ENCODE measurements at regions not wholly inside any gene's neighbourhood (a gene's known extent, or its start where the extent isn't known, plus 50 kb on each side); places are given as distances from the start of the nearest gene placed in this dataset.
A peak's percentile ranks its signal among the peaks of the same experiment; 100 is the strongest.
"Not testable (repeated sequence)": the region's sequence is repeated elsewhere in the genome, so short reads cannot be mapped to it uniquely, and the experiment has no call there.

DNA sequence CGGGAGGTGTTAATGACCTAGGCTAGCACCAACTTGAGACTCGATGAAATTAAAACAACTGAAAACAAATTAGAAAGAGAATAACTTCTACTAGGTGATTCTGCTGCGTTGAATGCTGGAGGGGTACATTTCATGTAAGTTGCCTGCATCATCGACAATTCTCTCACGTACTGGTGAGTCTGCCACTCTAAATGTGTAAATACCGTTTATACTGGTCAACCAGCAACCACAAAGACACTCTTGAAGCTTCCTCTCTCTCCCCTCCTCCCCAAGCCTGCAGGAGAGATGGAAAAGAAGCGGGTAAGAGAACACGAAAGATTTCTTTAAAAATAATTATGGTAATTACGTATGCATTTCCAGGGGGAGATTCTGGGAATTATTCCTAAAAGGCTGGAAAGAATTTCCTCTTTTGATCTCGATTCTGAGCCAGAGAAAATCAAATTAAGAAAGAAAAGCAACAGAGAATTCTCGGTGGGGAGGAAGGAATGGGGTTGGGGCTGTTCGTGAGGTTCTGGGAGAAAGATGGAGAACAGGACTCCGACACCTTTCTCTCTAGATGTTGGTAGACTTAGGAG lies 68.6 kb upstream of the MRTFB start:
- no peak for DNase-seq (ENCODE audit: low read depth)

DNA sequence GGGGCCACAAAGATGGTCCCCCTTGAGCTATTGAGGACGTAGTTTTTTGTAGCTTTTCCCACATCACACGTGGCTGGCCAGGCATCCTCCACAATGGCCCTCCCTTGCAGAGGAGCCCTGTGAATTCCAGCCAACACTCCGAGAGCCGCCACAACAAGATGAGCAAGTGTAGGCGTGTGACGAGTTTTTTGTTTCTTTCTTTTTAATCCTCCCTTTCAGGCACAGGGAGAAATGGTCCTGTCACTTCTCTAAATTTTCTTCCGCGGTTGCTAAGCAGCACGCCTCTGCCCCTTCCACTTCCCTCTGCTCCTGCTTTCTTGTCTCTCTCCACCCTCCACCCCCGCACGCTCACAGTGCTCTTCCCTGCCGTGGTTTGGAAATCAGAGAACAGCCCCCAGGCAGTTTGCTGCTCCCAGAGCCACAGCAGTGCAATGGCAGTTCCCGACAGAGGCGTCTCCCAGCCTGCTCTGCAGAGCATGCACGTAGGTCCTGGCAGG lies 68.0 kb upstream of the MRTFB start:
- DNase-seq (ENCODE audit: low read depth) = no peak

DNA sequence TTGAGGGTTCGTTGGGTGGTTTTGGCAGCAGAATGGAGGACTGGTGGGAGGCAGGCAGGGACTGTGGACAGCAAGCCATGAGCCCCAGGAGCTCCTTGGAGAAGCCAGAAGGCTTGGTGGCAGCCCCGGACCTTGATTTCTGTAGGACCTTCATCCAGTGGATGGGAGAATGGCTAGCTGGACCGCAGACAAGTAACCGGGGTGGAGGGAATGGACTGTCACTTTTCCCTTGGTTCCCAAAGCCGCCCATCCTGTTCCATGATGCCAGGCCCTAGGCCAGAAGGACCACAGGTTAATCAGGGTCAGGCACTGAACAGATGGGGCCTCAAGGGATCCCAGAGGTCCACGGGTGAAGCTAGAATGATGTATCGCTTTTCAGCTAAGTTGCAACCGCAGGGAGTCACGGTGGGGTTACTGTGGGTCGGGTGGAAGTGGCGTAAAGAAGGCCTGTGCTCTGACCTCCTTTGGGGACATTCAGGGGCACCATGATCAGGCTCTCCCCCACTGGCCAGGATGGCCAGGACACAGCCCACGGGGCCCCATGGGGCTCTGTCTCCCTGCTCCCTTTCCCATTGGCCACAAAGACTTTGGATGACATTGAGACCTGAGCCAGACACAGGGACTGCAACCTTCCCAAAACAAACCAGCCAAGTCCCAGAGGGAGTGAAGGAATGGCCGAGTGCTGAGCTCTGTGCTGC lies 66.9 kb upstream of the MRTFB start:
- no peak for DNase-seq (ENCODE audit: low read depth)

DNA sequence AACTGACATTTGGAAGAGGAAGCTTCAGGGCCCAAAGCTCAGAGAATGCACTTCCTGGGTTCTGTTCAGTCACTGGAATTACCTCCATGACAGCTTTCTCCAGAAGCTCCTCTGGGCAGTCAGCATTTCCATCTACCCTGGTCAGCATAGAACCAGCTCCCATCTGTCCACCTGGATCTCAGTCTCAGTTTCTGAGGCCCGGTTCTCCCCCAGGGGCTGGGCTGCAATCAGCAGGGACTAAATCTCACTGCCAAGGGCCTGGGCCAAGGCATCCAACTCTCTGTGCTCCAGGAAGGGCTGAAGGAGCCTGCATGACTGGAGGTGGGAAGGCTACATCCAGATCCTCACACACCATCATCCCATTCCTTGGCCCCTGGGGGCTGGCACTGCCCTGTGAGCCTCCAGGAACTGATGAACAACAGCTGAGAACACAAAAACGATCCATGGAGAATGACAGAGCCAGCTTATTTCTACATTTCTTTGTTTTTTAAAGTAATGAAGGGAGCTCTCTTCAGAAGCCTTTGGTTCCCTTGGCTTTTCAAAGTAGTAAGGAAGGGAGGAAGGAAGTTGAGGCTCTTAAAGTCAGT lies 66.3 kb upstream of the MRTFB start:
- DNase-seq (ENCODE audit: low read depth) = no peak

DNA sequence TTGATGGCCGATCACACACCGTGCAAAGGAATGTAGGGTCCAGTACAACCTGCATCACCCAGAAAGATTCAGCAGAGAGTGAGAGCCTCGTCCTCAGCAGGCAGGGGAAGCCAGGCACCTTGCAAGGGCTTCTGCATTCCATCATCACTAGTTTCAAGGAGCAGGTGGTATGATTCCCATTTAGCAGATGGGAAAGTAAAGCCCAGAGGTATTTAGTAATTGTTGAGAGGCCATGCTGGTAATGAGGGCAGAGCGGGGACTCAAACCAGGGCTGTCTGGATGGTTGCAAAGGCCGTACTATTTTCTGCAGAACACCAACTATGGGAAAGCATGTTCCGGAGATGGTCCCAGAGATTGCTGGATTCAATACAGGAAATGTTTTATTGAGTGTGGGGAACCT lies 65.8 kb upstream of the MRTFB start:
- DNase-seq (ENCODE audit: low read depth) = no peak

DNA sequence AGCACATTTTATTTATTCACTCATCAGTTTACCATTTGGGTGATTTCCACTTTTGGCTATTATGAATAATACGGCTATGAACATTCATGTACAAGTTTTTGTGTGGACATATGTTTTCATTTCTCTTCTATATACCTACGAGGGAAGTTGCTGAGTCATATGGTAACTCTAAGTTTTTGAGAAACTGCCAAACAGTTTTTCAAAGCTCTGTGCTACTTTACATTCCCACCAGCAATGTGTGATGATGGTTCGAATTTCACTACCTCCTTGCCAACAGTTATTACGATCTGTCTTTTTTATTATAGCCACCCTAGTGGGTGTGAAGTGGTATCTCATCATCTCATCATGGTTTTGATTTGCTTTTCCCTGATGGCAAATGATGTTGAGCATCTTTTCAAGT lies 63.7 kb upstream of the MRTFB start:
- DNase-seq (ENCODE audit: low read depth) = peak; percentile 68

DNA sequence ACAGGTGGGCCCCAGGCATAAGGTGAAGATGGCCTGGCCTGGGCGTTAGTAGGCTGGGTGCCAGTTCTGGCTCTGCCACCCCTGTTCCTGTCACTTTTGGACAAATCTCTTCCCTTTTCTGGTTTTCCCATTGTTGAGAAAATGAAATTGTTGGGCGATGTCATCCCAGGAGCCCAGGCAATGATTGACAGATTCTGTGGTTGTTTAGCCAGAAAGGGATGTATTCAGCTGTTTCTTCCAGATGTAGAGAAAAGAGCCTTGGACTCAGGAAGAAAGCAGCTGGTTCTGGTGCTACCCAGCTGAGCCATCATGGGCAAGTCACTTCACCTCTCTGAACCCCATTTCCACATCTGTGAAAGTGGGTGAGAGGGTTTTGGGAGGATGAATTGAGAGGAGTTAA lies 60.1 kb upstream of the MRTFB start:
- DNase-seq (ENCODE audit: low read depth) = no peak

DNA sequence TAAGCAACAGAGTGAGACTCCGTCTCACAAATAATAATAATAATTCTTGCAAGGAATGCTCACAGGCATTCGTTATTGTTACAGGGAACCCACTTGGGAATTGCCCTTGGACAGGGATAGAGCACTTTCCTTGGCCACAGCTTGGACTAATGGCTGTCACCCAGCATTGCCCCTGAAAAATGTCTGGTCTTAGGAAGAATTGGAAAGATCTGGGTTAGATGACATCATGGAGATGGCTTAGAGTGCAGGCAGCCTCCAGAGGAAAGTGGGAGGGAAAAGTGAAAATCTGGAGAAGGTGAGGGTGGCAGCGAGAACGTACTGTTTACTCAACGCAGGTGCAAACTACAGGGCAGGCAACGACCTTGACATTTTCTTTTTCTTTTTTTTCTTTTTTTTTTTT lies 59.3 kb upstream of the MRTFB start:
- no peak for DNase-seq (ENCODE audit: low read depth)

DNA sequence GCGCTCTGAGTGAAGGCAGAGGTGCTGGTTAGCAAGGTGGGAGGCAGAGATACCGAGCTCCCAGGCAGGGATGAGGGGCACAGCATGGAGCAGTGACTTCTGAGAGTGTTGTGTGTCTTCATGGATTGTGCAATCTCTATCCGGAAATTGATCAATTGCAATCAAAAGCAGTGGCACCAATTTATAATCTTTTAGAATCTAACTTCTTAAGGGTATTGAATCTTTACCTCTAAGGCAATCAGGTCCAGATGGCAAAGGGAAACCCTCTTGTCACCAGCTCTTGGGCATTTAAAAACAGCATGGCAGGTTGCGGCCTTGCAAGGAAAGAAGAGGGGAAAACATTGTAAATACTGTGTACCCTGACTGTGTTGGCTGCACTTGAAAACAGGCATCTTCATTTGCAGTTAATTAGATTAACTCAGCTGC lies 58.0 kb upstream of the MRTFB start:
- DNase-seq (ENCODE audit: low read depth) = no peak

DNA sequence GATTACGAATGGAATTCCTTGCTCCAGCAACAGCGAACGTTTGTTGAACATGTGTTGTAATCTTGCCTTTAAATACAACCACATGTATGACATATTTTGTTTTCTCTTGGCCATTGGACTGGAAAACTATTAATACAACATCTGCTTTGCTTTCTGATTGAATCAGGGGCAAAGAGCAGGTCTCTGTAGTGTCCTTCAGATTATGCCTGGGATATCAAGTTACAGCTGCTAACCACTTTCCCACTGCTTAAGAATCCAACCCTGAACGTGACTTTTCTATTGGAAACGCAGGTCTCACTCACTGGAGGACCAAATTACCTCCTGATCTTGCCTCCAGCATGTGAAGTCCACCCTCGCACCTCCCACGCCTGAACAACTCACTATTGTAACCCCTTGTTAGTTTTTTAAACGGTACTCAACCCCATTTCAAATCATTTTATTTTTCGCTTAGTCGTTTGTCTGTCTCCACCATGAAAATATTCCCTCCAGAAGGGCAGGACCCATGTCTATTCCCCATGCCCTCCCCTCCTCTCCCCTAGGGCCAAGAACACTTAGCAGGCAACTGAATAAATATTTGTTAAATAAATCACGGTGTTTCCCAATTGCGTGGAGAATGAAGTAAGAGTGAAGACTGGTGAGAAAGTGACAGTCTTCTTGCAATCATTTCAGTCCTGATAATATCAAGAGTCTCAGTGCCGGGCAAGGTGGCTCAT lies 57.4 kb upstream of the MRTFB start:
- peak; percentile 87 for DNase-seq (ENCODE audit: low read depth)

DNA sequence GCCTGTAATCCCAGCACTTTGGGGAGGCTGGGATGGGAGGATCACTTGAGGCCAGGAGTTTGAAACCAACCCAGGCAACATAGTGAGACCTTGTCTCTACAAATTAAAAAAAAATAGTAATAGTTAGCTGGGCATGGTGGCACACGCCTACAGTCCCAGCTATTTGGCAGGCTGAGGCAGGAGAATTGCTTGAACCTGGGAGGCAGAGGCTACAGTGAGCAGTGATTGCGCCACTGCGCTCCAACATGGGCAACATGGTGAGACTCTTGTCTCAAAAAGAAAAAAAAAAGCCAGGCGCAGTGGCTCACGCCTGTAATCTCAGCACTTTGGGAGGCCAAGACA lies 56.9 kb upstream of the MRTFB start:
- DNase-seq (ENCODE audit: low read depth) = no peak

DNA sequence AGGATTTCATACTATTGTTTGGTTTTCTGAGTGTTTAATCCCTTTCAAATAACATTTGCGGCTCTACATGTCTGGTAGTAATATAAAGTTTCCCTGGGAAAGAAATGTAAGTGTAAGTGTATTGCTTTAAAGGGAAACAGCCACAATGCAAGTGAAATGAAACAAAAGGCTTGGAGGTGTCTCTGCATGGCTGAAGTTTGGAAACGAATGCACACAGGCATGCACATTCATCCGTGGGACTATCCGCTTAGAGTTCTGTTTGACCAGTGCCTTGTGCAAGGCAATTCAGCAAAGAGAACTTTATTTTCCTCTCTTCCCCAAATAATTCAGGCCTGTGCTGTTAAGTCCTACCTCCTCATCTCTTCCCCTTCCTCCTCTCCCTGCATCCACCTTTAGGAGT lies 56.1 kb upstream of the MRTFB start:
- no peak for DNase-seq (ENCODE audit: low read depth)

DNA sequence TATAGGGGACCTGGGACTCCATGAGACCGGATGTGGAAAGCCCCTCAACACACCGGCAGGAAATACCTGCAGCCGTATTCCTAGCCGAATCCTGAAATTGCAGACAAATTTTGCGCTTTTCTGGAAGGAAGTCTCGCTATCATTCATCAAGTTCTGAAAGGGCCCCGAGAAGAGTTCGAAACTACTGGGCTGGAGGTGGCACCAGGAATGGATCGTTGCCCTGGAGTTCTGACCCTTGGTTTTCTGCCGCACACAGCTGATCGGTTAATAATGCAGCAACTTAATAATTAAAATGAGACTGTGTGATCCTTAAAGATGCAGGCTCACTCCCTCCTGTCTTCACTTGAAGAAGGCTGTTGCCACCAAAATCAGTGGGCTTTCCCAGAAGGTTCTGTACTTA lies 55.7 kb upstream of the MRTFB start:
- no peak for DNase-seq (ENCODE audit: low read depth)

DNA sequence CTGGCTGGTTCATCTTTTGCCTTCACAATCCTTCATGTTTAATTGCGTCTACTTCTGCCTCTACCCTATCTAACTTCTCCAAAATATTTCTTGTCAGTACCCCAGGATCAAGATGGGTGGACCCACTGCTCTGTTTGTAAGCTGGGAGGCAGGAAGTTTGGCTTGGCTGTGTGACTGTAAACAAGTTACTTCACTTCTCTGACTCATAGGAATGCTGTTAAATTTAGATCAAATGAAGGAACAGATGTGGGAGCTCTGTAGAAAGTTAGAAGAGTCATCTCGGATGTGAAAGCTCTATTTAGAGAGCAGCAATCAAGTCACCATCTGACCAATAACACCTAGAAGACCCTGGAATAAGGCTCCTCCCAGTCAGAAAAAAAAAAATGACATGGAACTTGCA lies 55.2 kb upstream of the MRTFB start:
- DNase-seq (ENCODE audit: low read depth) = peak; percentile 68

DNA sequence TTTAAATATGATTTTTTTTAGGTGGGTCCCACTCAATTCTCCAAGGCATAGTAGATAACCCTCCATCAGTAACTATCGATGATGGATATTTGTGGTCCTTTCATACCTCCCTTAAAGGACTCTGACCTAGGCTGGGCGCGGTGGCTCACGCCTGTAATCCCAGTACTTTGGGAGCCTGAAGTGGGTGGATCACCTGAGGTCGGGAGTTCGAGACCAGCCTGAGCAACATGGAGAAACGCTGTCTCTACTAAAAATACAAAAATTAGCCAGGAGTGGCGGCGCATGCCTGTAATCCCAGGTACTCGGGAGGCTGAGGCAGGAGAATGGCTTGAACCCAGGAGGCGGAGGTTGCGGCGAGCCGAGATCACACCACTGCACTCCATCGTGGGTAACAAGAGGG lies 54.8 kb upstream of the MRTFB start:
- not testable (repeated sequence) for DNase-seq (ENCODE audit: low read depth)

DNA sequence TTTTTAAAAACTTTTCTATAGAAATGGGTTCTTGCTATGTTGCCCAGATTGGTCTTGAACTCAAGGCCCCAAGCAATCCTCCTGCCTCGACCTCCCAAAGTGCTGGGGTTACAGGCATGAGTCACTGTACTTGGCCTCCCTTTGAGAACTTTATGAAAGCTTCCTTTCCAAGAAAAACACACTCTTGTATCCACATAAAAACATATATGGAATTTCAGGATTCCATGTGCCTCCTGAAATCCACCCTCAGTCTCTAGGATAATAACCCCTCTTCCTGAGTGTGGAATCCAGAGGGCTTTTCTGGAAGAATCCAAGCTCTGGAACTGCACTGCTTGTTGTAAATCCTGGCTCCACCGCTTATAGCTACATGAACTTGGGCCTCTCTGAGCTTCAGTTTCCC lies 53.2 kb upstream of the MRTFB start:
- DNase-seq (ENCODE audit: low read depth) = no peak

DNA sequence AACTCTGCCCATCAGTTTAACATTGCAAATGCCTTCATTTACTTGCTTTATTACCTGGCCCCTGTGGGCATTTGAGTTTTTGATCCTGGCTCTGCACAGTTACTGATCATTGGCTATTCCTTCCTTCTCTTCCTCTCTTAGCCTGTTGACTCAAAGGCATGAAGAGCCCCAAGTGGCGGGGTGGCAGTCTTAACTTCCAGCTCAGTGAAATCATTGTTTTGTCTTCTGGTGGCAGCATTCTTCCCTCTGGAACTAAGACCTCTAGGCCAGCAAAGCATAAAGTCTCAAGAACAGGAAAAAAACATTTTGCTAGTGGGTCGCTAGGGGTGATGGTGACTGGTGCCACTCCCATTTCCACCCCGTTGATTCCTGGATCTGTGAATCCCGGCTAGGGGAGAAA lies 52.3 kb upstream of the MRTFB start:
- no peak for DNase-seq (ENCODE audit: low read depth)

DNA sequence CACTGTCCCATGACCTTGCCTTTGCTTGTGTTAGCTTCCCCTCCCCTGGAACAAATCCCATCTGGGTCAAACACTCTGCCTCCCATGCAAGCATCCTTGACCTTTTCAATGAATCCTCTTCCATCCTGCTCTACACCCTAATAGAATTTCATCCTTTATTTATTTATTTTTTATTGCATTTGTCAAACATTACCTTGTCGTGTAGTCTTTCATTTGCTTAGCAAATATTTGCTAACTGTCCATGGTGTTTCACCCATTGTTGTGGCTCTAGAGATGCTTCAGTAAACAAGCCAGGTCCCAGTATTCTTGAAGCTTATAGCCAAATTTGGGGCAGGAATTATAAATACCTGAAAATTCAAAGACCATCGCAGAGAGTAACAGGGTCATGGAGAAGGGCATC lies 51.0 kb upstream of the MRTFB start:
- DNase-seq (ENCODE audit: low read depth) = no peak

All from HS-5 (cell line).